ENCODE measurements at regions not wholly inside any gene's neighbourhood (a gene's known extent, or its start where the extent isn't known, plus 50 kb on each side); places are given as distances from the start of the nearest gene placed in this dataset.

- no TSS peak for BruUV-seq (replicated peaks)
- no peak for ATAC-seq
- POLR2A ChIA-PET = interaction anchor here (2.1 kb wide), 1 partner anchor 105 kb away, joined by 6 read pairs; no protein-coding TSS in a partner anchor
- DNase-seq (ENCODE audit: low spot score) = no peak
- Histone ChIP-seq H4K20me1 (ENCODE audit: insufficient read depth, low read length) (peaks cover 52% of the 10 kb centered on the region), H3K36me3 (replicated peaks in 1 of 2; ENCODE audit: control insufficient read depth in 1 of 2, insufficient read depth in 2 of 2, low read length in 2 of 2) (peaks cover 6 to 17% of the 10 kb centered on the region in 2 experiments; a peak in 4 of 5 replicates), H3K27ac (ENCODE audit: extremely low read length, insufficient read depth, low read length) (no peak overlapping the region), H3K4me3 (replicated peaks in 1 of 3; ENCODE audit: insufficient read depth in 1 of 3, low read depth in 2 of 3, low read length in 3 of 3) (no peak overlapping the region), H3K9ac (ENCODE audit: insufficient read depth, low read depth, low read length) (no peak overlapping the region), H3K4me2 (ENCODE audit: low read depth, low read length) (no peak overlapping the region), H2AFZ (ENCODE audit: low read length) (no peak overlapping the region), H3K4me1 (ENCODE audit: insufficient read depth, low read length) (peaks cover 40% of the 10 kb centered on the region), H3K27me3 (ENCODE audit: control insufficient read depth in 1 of 2, insufficient read depth in 2 of 2, low read length in 2 of 2) (no peaks in the 10 kb centered on the region), H3K9me3 (ENCODE audit: low read length) (no peaks in the 10 kb centered on the region), H3K79me2 (ENCODE audit: insufficient read depth, low read length) (peaks cover 87% of the 10 kb centered on the region)
- in situ Hi-C loops (cut with HindIII; ENCODE audit: extremely low pct_ligation_motif_present, low pct_unique_long_range_greater_than_20kb) (no loop called here), intact Hi-C loops (cut with micrococcal nuclease; ENCODE audit: unreplicated experiment) (no loop called here)
- CTCF ChIA-PET (ENCODE audit: low intra/inter-chr PET ratio, low total read pairs) = no interaction called here
- 98% methylated on average over 3 of the region's 3 CpGs for WGBS (ENCODE audit: low lambda C conversion rate)
- FAIRE-seq = no peak
- peak; percentile 99 for TF ChIP-seq ZNF564 (CRISPR knock-in tag; IDR thresholded peaks at IDR 0.05)
- TF ChIP-seq ELF1 (CRISPR knock-in tag; IDR thresholded peaks at IDR 0.05) = no peak
- TF ChIP-seq ZIK1 (CRISPR knock-in tag; IDR thresholded peaks at IDR 0.05; ENCODE audit: borderline replicate concordance, low read depth) = no peak
- no peak for TF ChIP-seq CBFB (CRISPR knock-in tag; IDR thresholded peaks at IDR 0.05)
Measured at GRCh38 chr17:77346765-77347164, 206.0 kb downstream of the SEC14L1 start.

- intact Hi-C loops (cut with micrococcal nuclease; ENCODE audit: unreplicated experiment) (no loop called here), in situ Hi-C loops (cut with HindIII; ENCODE audit: extremely low pct_ligation_motif_present, low pct_unique_long_range_greater_than_20kb) (no loop called here)
- FAIRE-seq (no peak), DNase-seq (ENCODE audit: low spot score) (no peak), ATAC-seq (no peak)
- WGBS (ENCODE audit: low lambda C conversion rate) = 97% methylated on average over 4 of the region's 4 CpGs
- Histone ChIP-seq H3K36me3 (replicated peaks in 1 of 2; ENCODE audit: control insufficient read depth in 1 of 2, insufficient read depth in 2 of 2, low read length in 2 of 2) (peaks cover 6 to 17% of the 10 kb centered on the region in 2 experiments; a peak in 4 of 5 replicates), H4K20me1 (ENCODE audit: insufficient read depth, low read length) (peaks cover 53% of the 10 kb centered on the region), H2AFZ (ENCODE audit: low read length) (no peak overlapping the region), H3K79me2 (ENCODE audit: insufficient read depth, low read length) (peaks cover 87% of the 10 kb centered on the region), H3K27ac (ENCODE audit: extremely low read length, insufficient read depth, low read length) (no peak overlapping the region), H3K4me2 (ENCODE audit: low read depth, low read length) (no peak overlapping the region), H3K27me3 (ENCODE audit: control insufficient read depth in 1 of 2, insufficient read depth in 2 of 2, low read length in 2 of 2) (no peaks in the 10 kb centered on the region), H3K9ac (ENCODE audit: insufficient read depth, low read depth, low read length) (no peak overlapping the region), H3K4me3 (replicated peaks in 1 of 3; ENCODE audit: insufficient read depth in 1 of 3, low read depth in 2 of 3, low read length in 3 of 3) (no peak overlapping the region), H3K4me1 (ENCODE audit: insufficient read depth, low read length) (peaks cover 43% of the 10 kb centered on the region), H3K9me3 (ENCODE audit: low read length) (no peaks in the 10 kb centered on the region)
- CTCF ChIA-PET (ENCODE audit: low intra/inter-chr PET ratio, low total read pairs) = no interaction called here
- no peak for TF ChIP-seq ZMAT5 (CRISPR knock-in tag; IDR thresholded peaks at IDR 0.05; ENCODE audit: borderline replicate concordance, low read depth)
- no peak for TF ChIP-seq ZNF761 (CRISPR knock-in tag; conservative IDR thresholded peaks at IDR 0.05)
- no peak for TF ChIP-seq ATF7 (IDR thresholded peaks at IDR 0.05)
- TF ChIP-seq ATF7 (CRISPR knock-in tag; IDR thresholded peaks at IDR 0.05) = no peak
- POLR2A ChIA-PET = no interaction called here
- BruUV-seq (replicated peaks) = no TSS peak
Measured at GRCh38 chr17:77347544-77347943, 206.8 kb downstream of the SEC14L1 start.

Data from HepG2 (cell line).